ENCODE measurements at regions not wholly inside any gene's neighbourhood (a gene's known extent, or its start where the extent isn't known, plus 50 kb on each side); places are given as distances from the start of the nearest gene placed in this dataset.

- Histone ChIP-seq H3K27ac (ENCODE audit: low read depth, low read length) (no peak overlapping the region), H3K36me3 (ENCODE audit: control insufficient read depth, low read length) (no peaks in the 10 kb centered on the region), H3K4me2 (ENCODE audit: low read length) (no peak overlapping the region), H3F3A (ENCODE audit: control insufficient read depth, insufficient read depth) (no peaks in the 10 kb centered on the region), H3K79me2 (ENCODE audit: control insufficient read depth, low read length) (no peaks in the 10 kb centered on the region), H3K27me3 (ENCODE audit: control insufficient read depth, low read length) (no peaks in the 10 kb centered on the region), H3K4me1 (ENCODE audit: control insufficient read depth, low read length) (no peaks in the 10 kb centered on the region), H4K20me1 (ENCODE audit: control insufficient read depth, insufficient read depth, low read depth, low read length) (no peaks in the 10 kb centered on the region), H3K9me3 (ENCODE audit: control insufficient read depth, insufficient read depth, low read length) (no peaks in the 10 kb centered on the region), H3K4me3 (ENCODE audit: low read length) (no peak overlapping the region), H3K9me2 (replicated peaks; ENCODE audit: control insufficient read depth, low read length) (no peaks in the 10 kb centered on the region)
- TF ChIP-seq, protein P1, sequence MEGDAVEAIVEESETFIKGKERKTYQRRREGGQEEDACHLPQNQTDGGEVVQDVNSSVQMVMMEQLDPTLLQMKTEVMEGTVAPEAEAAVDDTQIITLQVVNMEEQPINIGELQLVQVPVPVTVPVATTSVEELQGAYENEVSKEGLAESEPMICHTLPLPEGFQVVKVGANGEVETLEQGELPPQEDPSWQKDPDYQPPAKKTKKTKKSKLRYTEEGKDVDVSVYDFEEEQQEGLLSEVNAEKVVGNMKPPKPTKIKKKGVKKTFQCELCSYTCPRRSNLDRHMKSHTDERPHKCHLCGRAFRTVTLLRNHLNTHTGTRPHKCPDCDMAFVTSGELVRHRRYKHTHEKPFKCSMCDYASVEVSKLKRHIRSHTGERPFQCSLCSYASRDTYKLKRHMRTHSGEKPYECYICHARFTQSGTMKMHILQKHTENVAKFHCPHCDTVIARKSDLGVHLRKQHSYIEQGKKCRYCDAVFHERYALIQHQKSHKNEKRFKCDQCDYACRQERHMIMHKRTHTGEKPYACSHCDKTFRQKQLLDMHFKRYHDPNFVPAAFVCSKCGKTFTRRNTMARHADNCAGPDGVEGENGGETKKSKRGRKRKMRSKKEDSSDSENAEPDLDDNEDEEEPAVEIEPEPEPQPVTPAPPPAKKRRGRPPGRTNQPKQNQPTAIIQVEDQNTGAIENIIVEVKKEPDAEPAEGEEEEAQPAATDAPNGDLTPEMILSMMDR (IDR thresholded peaks at IDR 0.05; ENCODE audit: low read depth, low read length, poor library complexity, severe bottlenecking) = no peak
- TF ChIP-seq EZH2phosphoT487 (IDR thresholded peaks at IDR 0.05; ENCODE audit: borderline replicate concordance, low read length) = no peak
Observed at GRCh38 chr15:47244361-47244760, 472.9 kb upstream of the SEMA6D start.

- no peaks in the 10 kb centered on the region for H3K79me2 ChIP-seq (ENCODE audit: control insufficient read depth, low read length)
- no peaks in the 10 kb centered on the region for H3F3A ChIP-seq (ENCODE audit: control insufficient read depth, insufficient read depth)
- no peaks in the 10 kb centered on the region for H3K27me3 ChIP-seq (ENCODE audit: control insufficient read depth, low read length)
- TF ChIP-seq, protein P1 (IDR thresholded peaks at IDR 0.05; ENCODE audit: low read depth, low read length, poor library complexity, severe bottlenecking) = no peak
- TF ChIP-seq EZH2phosphoT487 (IDR thresholded peaks at IDR 0.05; ENCODE audit: borderline replicate concordance, low read length) = no peak
- no peaks in the 10 kb centered on the region for H3K9me2 ChIP-seq (replicated peaks; ENCODE audit: control insufficient read depth, low read length)
- H3K4me2 ChIP-seq (ENCODE audit: low read length) = no peak overlapping the region
- no peak overlapping the region for H3K4me3 ChIP-seq (ENCODE audit: low read length)
- no peak overlapping the region for H3K27ac ChIP-seq (ENCODE audit: low read depth, low read length)
- H3K36me3 ChIP-seq (ENCODE audit: control insufficient read depth, low read length) = no peaks in the 10 kb centered on the region
- H3K9me3 ChIP-seq (ENCODE audit: control insufficient read depth, insufficient read depth, low read length) = no peaks in the 10 kb centered on the region
- H3K4me1 ChIP-seq (ENCODE audit: control insufficient read depth, low read length) = no peaks in the 10 kb centered on the region
- no peaks in the 10 kb centered on the region for H4K20me1 ChIP-seq (ENCODE audit: control insufficient read depth, insufficient read depth, low read depth, low read length)
Observed at GRCh38 chr15:47246317-47246716, 471.0 kb upstream of the SEMA6D start.

DNA sequence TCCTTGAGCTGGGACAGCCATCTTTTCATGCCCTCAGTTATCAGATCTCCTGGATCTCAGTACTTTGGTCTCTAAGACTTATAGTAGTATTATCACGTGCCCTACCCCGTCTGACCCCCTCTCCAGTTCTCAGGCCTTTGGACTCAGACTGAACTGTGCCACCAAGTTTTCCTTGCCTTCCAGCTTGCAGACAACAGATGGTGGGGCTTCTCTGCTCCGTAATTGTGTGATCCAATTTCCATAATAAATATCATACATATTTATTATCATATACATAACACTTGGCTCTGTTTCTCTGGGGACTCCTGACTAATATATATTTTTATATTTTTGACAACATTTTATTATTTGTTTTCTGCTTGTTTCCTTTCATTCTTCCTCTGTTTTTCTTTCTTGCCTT lies 458.8 kb upstream of the SEMA6D start:
- Histone ChIP-seq H3K4me1 (ENCODE audit: control insufficient read depth, low read length) (no peaks in the 10 kb centered on the region), H3K4me3 (ENCODE audit: low read length) (no peak overlapping the region), H3K27me3 (ENCODE audit: control insufficient read depth, low read length) (no peaks in the 10 kb centered on the region), H3K9me2 (replicated peaks; ENCODE audit: control insufficient read depth, low read length) (no peaks in the 10 kb centered on the region), H3K9me3 (ENCODE audit: control insufficient read depth, insufficient read depth, low read length) (peaks cover 4% of the 10 kb centered on the region; the same call in 1 of the 2 replicates), H4K20me1 (ENCODE audit: control insufficient read depth, insufficient read depth, low read depth, low read length) (no peaks in the 10 kb centered on the region), H3K4me2 (ENCODE audit: low read length) (no peak overlapping the region), H3K27ac (ENCODE audit: low read depth, low read length) (no peak overlapping the region), H3K36me3 (ENCODE audit: control insufficient read depth, low read length) (no peaks in the 10 kb centered on the region), H3K79me2 (ENCODE audit: control insufficient read depth, low read length) (no peaks in the 10 kb centered on the region), H3F3A (ENCODE audit: control insufficient read depth, insufficient read depth) (no peaks in the 10 kb centered on the region)
- TF ChIP-seq EZH2phosphoT487 (IDR thresholded peaks at IDR 0.05; ENCODE audit: borderline replicate concordance, low read length) = no peak
- TF ChIP-seq, protein P1 (IDR thresholded peaks at IDR 0.05; ENCODE audit: low read depth, low read length, poor library complexity, severe bottlenecking) = no peak

DNA sequence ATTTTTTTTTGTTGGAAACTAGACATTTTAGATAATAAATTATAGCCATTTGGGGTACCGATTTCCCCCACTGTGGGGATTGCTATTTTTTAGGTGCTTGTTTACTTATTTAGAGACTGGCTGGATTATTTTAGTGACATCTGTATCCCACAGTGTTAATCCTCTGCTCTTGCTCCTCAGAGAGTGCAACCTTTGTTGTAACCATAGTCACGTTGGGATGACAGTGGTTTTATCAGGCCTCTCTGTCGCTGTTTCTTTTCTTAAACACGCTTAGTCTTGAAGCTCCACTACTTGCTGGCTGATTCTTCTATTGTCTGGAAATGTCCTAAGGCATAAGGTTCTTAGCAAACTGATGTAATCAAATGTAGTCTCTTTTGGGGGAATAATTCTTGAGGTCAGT lies 451.6 kb upstream of the SEMA6D start:
- H3K36me3 ChIP-seq (ENCODE audit: control insufficient read depth, low read length) = no peaks in the 10 kb centered on the region
- no peak for TF ChIP-seq EZH2phosphoT487 (IDR thresholded peaks at IDR 0.05; ENCODE audit: borderline replicate concordance, low read length)
- TF ChIP-seq, protein P1 (IDR thresholded peaks at IDR 0.05; ENCODE audit: low read depth, low read length, poor library complexity, severe bottlenecking) = no peak
- no peak overlapping the region for H3K27ac ChIP-seq (ENCODE audit: low read depth, low read length)
- no peaks in the 10 kb centered on the region for H3K79me2 ChIP-seq (ENCODE audit: control insufficient read depth, low read length)
- H3K4me2 ChIP-seq (ENCODE audit: low read length) = no peak overlapping the region
- H3K27me3 ChIP-seq (ENCODE audit: control insufficient read depth, low read length) = no peaks in the 10 kb centered on the region
- no peaks in the 10 kb centered on the region for H3K4me1 ChIP-seq (ENCODE audit: control insufficient read depth, low read length)
- H3K9me2 ChIP-seq (replicated peaks; ENCODE audit: control insufficient read depth, low read length) = no peaks in the 10 kb centered on the region
- H3K4me3 ChIP-seq (ENCODE audit: low read length) = no peak overlapping the region
- peaks cover 4% of the 10 kb centered on the region; the same call in 1 of the 2 replicates for H3K9me3 ChIP-seq (ENCODE audit: control insufficient read depth, insufficient read depth, low read length)
- H4K20me1 ChIP-seq (ENCODE audit: control insufficient read depth, insufficient read depth, low read depth, low read length) = no peaks in the 10 kb centered on the region
- H3F3A ChIP-seq (ENCODE audit: control insufficient read depth, insufficient read depth) = no peaks in the 10 kb centered on the region
